ENCODE measurements at regions not wholly inside any gene's neighbourhood (a gene's known extent, or its start where the extent isn't known, plus 50 kb on each side); places are given as distances from the start of the nearest gene placed in this dataset.

DNA sequence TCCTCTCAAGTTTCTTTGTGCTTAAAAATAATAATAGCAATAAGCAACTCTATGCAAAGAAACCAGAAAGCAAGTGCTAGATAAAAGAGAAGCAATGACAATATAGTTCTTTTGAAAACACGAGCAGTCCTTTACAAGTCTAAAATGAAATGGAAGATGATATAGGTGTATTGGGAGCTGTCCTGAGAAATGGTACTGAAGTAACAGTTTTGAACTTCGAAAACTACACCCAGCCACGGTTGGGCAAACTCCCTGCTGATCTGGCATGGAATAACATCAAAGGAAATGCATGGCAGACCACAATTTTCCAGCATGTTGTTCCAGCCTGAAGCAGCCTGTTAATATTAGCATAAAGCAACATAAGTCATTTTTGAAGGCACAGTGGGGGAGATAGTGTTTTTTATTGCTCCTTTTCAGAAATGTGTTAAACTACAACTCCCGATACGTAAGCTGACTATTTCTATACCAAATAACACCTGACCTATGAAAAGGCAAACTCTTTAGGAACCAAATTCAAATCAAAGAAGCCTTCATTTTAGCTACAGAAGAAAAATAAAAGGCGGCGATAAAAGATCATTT lies 596.1 kb upstream of the KLHL29 start:
- TF ChIP-seq, protein P1, sequence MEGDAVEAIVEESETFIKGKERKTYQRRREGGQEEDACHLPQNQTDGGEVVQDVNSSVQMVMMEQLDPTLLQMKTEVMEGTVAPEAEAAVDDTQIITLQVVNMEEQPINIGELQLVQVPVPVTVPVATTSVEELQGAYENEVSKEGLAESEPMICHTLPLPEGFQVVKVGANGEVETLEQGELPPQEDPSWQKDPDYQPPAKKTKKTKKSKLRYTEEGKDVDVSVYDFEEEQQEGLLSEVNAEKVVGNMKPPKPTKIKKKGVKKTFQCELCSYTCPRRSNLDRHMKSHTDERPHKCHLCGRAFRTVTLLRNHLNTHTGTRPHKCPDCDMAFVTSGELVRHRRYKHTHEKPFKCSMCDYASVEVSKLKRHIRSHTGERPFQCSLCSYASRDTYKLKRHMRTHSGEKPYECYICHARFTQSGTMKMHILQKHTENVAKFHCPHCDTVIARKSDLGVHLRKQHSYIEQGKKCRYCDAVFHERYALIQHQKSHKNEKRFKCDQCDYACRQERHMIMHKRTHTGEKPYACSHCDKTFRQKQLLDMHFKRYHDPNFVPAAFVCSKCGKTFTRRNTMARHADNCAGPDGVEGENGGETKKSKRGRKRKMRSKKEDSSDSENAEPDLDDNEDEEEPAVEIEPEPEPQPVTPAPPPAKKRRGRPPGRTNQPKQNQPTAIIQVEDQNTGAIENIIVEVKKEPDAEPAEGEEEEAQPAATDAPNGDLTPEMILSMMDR (IDR thresholded peaks at IDR 0.05; ENCODE audit: low read depth, low read length), result no peak
- no peak for TF ChIP-seq EZH2phosphoT487 (IDR thresholded peaks at IDR 0.05; ENCODE audit: low read depth)
